ENCODE measurements at regions not wholly inside any gene's neighbourhood (a gene's known extent, or its start where the extent isn't known, plus 50 kb on each side); places are given as distances from the start of the nearest gene placed in this dataset.

DNA sequence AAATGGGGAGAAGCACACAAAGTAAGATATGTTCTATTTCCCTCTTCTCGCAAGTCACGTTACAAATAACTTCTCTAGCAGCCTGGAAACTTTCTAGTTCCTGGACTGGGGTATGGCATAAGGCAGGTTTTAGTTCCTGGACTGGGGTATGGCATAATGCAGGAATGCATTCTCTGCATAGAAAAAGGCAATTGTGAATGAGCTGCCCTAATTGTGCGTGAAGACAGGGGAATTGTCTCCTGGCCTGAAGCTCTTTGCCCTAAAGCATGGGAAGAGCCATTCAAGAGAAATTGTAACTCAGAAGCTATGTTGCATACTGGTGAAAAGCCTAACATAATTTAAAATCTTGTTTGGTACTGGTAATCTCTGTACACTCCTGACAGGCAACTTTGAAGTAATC, 54.3 kb upstream of the CBLB start:
- no peak for DNase-seq (ENCODE audit: low read depth)

GRCh38 chr3:105927741-105928140, 58.9 kb upstream of the CBLB start:
- no peak for DNase-seq (ENCODE audit: low read depth)

- no peak for DNase-seq (ENCODE audit: low read depth)
These were observed 61.9 kb upstream of the CBLB start for GRCh38 chr3:105930733-105931132.

- DNase-seq (ENCODE audit: low read depth): no peak
These were observed 62.7 kb upstream of the CBLB start for GRCh38 chr3:105931500-105931899.

GRCh38 chr3:105933871-105934270, 65.1 kb upstream of the CBLB start:
- no peak for DNase-seq (ENCODE audit: low read depth)

- no peak for DNase-seq (ENCODE audit: low read depth)
These were observed 69.3 kb upstream of the CBLB start for GRCh38 chr3:105938101-105938500.

- no peak for DNase-seq (ENCODE audit: low read depth)
These were observed 70.0 kb upstream of the CBLB start for GRCh38 chr3:105938806-105939205.

DNA sequence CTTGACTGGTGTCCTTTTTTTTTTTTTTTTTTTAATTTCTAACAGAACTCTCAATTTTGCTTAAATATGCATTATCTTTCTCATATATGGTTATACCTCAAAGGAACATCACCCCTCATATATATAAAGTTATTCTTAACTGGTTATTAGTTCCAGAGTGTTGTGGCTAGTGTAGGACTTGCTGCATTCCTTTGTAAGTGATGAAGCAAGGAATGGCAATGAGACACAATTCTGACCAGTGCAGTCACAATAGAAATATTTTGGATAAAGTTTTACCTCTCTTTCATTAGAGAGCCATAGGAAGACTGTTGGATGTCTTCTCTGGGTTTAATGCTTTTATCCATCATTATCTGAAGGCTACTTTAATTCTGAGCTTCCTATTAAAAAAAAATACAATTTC, 75.5 kb upstream of the CBLB start:
- DNase-seq (ENCODE audit: low read depth): peak; percentile 44

DNA sequence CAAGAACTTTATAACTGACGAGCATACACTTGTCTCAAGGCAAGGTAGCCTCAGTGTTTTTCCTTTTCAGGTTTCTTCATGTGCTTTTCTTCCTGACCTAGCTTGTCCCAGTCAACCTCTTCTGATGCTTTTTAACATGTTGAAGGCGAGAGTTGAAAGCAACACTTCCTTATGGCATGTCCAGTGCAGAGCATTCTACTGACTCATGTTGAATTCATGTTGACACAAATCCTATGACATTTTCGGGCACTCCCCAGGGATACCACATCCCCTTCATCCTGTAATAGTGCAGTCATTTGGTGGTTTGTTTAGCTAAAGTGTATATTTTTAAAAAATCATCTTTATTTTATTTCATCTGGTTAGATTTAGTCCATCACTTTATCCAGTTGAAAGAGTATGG, 75.9 kb upstream of the CBLB start:
- DNase-seq (ENCODE audit: low read depth): peak; percentile 74

DNA sequence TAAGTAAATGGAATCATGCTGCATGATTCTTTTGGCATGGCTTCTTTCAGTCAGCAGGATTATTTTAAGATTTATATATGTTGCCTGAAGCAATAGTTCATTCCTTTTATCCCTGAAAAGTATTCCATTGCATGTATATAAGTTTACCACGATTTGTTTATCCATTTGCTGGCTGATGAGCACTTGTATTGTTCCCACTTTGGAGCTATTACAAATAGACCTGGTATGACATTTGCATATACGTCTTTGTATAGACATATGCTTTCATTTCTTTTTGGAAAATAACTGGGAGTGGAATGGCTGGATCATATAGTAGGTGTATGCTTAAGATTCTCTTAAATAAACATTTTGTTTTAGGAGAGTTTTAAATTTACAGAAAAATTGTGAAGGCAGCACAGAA, 79.3 kb upstream of the CBLB start:
- no peak for DNase-seq (ENCODE audit: low read depth)

DNA sequence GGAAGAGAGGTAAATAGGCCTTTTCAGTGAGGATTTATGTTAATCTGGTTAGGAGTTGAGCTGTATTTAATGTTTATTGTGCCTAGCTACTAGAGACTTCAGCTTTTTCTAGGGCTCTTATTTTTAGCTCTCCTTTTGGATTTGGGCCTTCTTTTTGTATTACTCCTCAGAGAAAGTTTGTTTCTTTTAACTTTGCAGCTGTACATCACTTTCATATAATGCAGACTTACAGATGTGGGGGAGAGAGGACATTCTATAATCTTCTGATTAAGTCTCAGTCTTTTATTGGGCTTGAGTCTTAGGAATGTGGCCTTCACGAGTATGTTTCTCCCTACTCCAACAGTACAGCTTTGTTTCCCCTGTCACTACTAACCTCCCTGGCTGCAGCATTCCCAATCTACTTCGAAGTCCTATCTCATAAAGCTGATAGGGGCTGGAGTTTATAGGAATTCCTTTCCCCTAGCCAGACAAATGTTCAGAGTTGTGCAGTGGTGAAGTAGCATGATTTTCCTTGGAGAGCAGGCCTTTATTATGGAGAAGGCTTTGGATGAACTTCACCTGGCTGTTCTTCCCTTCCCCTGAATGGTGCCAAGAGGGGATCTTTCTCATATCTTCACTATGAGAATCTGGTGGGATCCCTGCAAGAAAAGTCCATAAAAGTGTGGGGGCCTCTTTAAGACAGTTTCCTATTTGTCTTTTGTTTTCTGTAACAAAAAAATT, 82.2 kb upstream of the CBLB start:
- no peak for DNase-seq (ENCODE audit: low read depth)

- no peak for DNase-seq (ENCODE audit: low read depth)
These were observed 85.0 kb upstream of the CBLB start for GRCh38 chr3:105953831-105954230.

DNA sequence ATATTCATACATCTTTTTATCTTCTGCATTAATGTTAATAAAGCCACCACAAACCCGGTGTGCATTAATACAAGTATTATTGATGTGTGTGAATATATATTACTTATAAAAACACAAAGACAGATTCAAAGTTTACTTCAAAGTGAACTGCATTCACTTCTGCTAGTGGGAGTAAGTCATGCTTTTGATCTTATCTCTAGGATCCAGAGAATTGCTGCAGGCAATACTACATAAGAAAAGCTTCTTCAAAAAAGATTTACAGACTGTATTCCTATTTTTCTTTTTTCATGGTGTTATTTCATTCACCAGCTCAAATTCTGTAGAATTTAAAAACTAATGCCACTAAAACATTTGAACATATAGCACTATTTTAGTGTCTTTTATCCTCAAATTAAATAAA, 87.5 kb upstream of the CBLB start:
- DNase-seq (ENCODE audit: low read depth): no peak

- DNase-seq (ENCODE audit: low read depth): peak; percentile 81
These were observed 88.9 kb upstream of the CBLB start for GRCh38 chr3:105957722-105958121.

- no peak for DNase-seq (ENCODE audit: low read depth)
These were observed 89.6 kb upstream of the CBLB start for GRCh38 chr3:105958237-105959000.

DNA sequence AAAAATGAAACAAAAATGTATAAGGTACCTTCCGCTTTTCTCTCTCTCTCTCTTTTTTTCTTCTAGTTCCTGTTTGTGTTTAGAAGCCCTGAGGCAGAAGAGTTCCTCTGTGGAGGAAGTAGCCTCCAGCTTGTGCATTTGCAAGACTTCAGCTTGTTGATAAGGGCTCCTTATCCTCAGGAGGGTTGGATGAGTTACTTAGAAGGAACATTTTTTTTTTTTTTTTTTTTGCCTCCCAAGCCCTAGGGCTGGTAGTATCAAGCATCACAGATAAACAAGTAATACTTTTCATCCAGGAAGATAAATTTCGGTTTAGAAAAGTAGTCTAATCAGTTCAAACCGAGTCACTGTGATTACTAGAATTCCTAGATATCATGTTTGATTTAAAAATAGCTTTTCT, 91.0 kb upstream of the CBLB start:
- DNase-seq (ENCODE audit: low read depth): no peak

DNA sequence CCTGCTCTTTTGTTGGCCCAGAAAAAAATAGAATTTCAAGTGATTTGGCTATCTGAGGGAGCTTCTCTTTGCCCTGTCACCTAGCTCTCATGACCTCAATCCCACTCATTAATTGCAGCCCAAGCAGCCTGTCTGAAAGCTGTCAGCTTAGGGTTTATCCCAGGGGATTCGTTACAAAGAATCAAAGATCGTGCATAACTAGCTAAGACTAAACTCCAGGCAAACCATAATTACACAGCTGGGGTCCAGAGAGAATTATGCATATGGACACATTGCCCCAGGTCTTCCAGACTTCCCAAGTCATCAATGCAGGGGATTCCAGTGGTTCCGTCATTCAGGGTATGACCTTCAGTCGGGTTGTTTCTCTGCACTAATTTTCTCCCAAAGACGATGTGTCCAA, 91.6 kb upstream of the CBLB start:
- DNase-seq (ENCODE audit: low read depth): no peak

- no peak for DNase-seq (ENCODE audit: low read depth)
These were observed 94.3 kb upstream of the CBLB start for GRCh38 chr3:105963161-105963560.

DNA sequence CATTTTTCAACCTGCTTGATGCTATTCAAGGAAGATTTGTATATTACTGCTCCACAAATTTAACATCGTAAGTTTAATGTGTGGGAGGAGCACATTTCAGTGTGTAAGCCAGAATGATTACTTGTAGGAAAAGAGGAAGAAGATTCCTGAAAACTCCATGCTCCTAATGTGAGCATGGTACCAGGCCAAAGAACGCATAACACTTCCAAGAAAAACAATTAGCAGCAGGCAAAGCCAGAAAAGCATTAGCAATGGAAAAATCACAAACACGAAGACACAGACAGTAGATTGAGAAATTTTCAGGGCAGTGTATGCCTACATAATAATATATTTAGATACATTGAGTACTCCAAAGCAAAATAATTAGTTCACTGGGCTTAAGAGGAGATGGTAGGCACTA, 96.6 kb upstream of the CBLB start:
- no peak for DNase-seq (ENCODE audit: low read depth)

GRCh38 chr3:105967117-105967516, 98.3 kb upstream of the CBLB start:
- DNase-seq (ENCODE audit: low read depth): no peak

DNA sequence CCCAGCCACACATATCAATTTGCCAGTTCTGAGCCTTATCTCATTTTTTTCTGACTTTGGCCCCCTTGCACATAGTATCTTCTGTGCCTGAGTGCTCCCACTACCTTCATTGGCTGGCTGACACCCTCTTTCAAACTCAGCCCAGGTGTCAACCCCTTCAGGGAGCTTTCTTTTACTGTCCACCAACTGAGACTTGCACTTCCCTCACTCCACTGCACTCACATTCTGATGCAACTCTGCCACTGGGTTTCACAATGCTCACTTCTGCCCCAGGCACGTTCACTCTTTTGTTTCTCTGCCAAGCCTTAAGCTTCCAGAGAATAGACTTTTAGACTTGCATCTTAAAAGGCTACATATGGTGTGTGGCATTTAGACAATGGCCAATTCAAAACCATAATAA, 101.5 kb upstream of the CBLB start:
- no peak for DNase-seq (ENCODE audit: low read depth)

GRCh38 chr3:105972069-105972468, 103.3 kb upstream of the CBLB start:
- DNase-seq (ENCODE audit: low read depth): no peak

GRCh38 chr3:105974381-105974780, 105.6 kb upstream of the CBLB start:
- no peak for DNase-seq (ENCODE audit: low read depth)

GRCh38 chr3:105976196-105976595, 107.4 kb upstream of the CBLB start:
- DNase-seq (ENCODE audit: low read depth): no peak

Measured in HS-5 (cell line).